GM21576 (cell line): ENCODE measurements at regions not wholly inside any gene's neighbourhood (a gene's known extent, or its start where the extent isn't known, plus 50 kb on each side); places are given as distances from the start of the nearest gene placed in this dataset.
"Not testable (repeated sequence)": the region's sequence is repeated elsewhere in the genome, so short reads cannot be mapped to it uniquely, and the experiment has no call there.

Experiments used
- ATAC-seq: cut with Tn5 transposase; IDR thresholded peaks from one replicate; pipeline ENCODE4 v1.9.1; 2021; ENCODE audit warnings: mild to moderate bottlenecking, moderate library complexity; ENCODE audit not compliant: unreplicated experiment

DNA sequence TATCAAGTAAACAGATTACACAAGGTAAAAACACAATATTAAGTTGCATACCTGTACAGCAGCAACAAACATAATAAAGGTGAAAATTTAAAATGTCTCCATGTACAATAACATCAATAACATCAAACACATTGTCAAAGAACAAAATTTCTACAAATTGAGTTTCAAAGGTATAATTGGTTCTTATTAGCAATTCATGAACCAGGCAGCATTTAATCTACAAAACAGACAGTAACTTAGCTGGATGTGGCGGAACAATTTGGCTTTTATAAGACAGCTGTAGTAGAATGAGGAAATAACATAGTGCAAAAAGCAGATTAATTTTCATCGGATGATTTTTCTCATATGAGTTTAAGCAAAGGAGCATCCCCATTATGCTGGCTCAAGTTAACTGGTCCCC lies 1176.8 kb downstream of the EFNA5 start:
- no peak for ATAC-seq

DNA sequence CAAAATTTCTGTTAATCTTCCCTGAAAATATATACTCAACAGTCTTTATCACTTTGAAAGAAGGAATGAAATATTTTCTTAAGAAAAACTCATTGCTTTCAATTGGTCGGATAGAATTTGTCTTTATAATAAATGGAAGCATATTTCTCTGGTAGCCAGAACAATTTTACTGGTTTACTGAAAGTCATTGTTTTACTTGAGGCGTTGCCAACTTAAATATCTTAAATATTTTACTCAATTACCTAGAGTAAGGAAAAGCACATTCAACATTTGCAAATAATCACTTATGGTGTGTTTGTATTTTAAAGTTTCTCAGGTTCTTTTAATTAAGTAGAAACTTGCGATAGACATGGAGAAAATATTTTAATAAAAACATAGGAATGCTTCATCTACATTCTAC lies 1181.7 kb downstream of the EFNA5 start:
- ATAC-seq, result no peak

- no peak for ATAC-seq
Observed at GRCh38 chr5:106488407-106488806, 1182.3 kb downstream of the EFNA5 start.

DNA sequence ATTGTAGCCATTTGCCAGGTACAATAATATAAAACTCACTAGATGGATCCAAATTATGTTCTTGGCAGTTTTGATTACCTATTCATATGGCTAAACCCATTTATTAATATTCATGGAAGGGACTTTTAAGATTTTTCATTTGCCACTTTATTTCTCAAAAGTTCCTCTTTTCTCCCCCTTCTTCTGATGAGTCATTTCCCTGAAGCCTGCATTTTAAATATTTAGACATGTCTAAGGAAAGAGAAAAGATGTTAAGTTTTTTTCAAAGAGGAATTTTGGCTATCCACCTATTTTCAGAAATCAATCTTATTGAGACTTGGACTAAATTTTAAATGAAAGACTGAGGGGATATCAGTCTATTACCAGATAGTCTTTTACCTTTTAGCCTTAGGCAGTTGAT lies 1189.4 kb downstream of the EFNA5 start:
- ATAC-seq, result no peak

DNA sequence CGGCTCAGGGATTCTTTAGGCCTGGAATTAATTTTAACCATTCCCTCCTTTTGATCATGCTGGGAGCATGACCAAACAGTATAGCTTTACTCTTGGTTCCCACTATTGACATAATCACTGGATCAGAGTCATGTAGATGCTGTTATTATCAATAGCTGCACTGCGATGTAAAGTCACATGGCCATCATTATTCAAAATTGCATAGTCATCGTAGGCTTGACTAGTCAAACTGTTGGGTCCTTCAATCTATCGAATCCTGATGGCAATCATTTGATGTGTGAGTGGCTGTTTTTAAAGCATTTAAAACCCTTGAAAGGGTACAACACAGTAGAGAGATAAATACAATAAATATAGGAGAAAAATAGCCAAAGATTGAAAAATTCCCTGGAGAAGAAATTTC lies 1194.1 kb downstream of the EFNA5 start:
- no peak for ATAC-seq

DNA sequence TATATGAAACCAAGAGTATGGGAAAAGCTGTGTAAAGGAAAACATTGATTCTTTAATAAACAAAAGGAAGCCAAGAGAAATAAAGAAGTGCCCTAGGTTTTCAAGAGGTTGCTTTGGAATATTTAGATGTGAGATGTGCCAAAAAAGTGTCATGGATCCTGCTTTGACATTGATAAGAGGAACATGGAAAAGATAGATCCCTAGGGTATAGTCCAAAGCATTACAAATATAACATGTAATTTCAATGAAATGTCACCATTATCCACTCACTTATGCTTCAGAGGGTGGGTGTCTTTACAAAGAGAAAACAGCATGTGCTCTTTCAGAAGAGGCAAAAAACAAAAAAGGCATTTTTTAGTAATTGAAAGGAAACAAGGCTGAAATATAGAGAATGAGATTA lies 1196.7 kb downstream of the EFNA5 start:
- ATAC-seq, result no peak

DNA sequence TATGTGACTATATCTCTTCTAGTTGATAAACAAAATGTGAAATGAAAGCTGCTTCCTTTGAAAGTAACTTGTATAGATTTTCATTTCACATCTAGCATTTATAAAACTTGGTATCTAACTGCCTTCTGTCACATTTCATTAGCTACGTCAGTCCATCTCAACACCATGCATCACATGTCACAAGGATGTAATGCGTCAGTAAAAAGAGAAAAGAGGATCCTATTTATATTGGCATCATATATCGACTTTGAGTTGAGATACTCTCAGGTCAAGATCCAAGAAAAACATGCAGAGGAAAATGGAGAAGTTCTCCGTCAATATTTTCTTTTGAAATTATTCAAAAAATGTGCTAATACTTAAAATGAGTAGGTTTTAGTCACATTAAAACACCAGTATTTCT lies 1211.2 kb downstream of the EFNA5 start:
- ATAC-seq, result no peak

- ATAC-seq, result no peak
Observed at GRCh38 chr5:106454651-106455415, 1215.9 kb downstream of the EFNA5 start.

GRCh38 chr5:106454050-106454449 lies 1216.7 kb downstream of the EFNA5 start:
- ATAC-seq, result no peak

GRCh38 chr5:106451998-106452397 lies 1218.7 kb downstream of the EFNA5 start:
- ATAC-seq, result no peak

- no peak for ATAC-seq
Observed at GRCh38 chr5:106443746-106444145, 1227.0 kb downstream of the EFNA5 start.

DNA sequence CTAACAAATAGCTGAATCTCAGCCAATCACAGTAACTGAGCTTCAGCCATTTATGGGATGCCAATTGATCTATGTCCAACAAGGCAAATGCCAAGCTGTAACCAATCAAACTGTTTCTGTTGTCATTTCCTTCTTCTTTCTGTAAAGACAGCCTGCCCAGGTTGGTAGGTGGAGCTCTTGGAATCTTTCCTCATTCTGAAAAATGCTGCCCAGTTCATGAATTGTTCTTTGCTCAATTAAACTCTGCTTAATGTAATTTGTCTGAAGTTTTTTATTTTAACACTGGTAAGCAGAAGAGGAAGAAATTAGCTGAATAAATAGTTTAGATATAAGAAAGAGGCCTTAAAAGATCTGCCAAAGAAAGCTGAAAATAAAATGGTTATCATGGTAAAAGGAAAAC lies 1235.6 kb downstream of the EFNA5 start:
- ATAC-seq, result no peak

GRCh38 chr5:106430733-106431132 lies 1240.0 kb downstream of the EFNA5 start:
- ATAC-seq, result not testable (repeated sequence)

- no peak for ATAC-seq
Observed at GRCh38 chr5:106423109-106423897, 1247.4 kb downstream of the EFNA5 start.

DNA sequence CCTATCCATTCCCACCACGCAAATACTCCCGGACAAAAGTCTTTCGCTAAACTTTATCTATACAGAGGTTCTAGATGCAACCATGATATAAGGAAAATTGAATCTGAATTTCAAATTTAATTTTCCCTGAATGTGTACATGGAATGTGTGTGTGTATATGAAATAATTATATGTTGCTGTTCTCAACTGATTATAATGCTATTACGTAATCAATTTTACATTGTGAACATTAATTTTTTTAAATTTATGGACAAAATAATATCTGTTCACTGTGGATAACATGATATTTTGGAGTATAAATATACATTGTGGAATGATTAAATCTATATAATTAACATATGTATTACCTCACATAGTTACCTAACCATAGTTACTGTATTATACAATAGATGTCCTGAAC lies 1250.6 kb downstream of the EFNA5 start:
- ATAC-seq, result no peak

GRCh38 chr5:106418196-106418595 lies 1252.5 kb downstream of the EFNA5 start:
- ATAC-seq, result no peak

GRCh38 chr5:106417566-106417965 lies 1253.2 kb downstream of the EFNA5 start:
- no peak for ATAC-seq

DNA sequence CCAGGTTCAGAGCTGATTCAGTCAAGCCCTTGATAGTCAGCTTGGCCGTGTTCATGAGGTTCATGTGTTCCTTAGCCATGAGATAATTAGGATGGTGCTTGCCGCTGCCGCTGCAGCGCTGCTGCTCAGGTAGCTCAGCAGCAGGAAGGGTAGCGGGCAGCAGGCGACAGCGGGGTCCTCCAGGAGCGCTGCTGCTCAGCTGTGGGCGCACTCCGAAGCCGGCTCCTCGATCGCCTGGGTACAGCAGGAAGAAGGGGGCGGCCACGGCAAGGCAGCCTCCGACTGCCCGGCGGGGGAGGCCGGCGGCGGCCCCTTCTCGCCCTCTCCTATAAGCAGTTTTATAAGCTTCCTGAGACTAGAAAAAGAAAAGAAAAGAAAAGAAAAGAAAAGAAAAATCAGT lies 1253.6 kb downstream of the EFNA5 start:
- no peak for ATAC-seq

DNA sequence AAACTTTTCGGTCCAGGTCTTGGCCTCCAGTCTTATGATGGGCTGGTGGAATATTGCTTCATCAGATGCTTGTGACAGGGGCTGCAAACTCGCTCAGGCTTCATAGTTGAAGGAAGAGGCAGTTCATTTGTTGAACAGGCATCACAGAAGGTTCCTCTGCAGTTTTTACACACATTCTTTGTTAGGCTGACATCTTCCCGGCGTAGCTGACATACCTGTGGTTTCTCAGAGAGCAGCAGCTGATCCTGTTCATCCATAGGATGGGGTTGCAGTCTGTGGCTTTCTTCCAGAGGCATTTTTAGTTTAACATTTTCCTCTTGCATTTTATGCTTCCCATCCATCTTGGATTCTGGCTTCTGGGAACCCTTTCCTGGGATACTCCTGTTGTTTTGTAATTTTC lies 1255.2 kb downstream of the EFNA5 start:
- no peak for ATAC-seq

DNA sequence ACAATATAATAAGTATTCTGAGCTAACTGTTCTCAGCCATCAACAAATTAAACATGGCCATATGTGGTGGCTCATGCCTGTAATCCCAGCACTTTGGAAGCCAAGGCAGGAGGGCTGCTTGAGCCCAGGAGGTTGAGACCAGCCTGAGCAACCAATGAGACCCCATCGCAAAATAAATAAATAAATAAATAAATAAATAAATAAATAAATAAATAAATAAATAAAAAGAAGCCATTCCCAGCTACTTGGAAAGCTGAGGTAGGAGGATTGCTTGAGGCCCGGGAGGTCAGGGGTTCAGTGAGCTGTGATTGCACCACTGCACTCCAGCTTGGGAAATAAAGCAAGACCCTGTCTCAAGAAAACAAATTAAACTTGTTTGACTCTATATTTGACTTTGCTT lies 1256.4 kb downstream of the EFNA5 start:
- no peak for ATAC-seq

DNA sequence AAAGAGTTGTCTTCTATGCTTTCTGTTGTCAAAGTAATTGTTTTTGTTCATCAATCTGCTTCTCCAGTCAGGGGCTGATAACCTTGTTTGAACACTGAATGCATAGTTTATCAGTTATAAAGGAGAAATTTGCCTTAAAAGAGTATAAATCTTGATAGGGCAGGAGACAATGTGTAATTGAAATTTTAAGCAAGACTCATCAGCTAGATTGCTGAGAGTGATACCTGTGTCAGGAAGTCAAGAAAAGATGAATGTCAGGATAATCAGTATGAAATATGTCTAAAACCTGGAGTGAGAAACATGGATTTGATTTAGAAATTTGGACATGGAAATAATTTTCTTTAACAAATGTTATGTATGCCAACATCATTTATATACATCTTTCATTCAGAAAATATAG lies 1258.1 kb downstream of the EFNA5 start:
- ATAC-seq, result no peak

- ATAC-seq, result no peak
Observed at GRCh38 chr5:106408570-106408969, 1262.2 kb downstream of the EFNA5 start.
